ENCODE measurements at regions not wholly inside any gene's neighbourhood (a gene's known extent, or its start where the extent isn't known, plus 50 kb on each side); places are given as distances from the start of the nearest gene placed in this dataset.
"Not testable (repeated sequence)": the region's sequence is repeated elsewhere in the genome, so short reads cannot be mapped to it uniquely, and the experiment has no call there.

DNA sequence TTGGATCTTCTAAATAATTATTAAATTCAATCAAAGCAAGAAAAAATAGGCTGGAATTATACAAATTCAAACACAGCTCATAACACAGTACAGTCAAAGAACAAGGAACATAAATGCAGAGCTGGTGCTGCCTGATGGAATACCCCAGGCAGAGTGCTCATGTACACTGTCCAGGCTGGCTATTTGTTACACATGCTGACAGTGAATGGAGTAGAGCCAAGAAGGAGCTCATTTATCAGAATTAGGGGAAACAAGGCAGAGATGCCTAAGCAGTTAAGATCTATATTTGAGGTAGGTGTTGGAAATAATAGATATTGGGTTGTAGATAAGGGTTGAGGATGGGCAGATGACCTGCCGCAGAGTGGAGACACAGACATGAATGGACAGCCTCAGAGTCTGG lies 788.2 kb upstream of the ARPP21 start:
- DNase-seq = no peak

DNA sequence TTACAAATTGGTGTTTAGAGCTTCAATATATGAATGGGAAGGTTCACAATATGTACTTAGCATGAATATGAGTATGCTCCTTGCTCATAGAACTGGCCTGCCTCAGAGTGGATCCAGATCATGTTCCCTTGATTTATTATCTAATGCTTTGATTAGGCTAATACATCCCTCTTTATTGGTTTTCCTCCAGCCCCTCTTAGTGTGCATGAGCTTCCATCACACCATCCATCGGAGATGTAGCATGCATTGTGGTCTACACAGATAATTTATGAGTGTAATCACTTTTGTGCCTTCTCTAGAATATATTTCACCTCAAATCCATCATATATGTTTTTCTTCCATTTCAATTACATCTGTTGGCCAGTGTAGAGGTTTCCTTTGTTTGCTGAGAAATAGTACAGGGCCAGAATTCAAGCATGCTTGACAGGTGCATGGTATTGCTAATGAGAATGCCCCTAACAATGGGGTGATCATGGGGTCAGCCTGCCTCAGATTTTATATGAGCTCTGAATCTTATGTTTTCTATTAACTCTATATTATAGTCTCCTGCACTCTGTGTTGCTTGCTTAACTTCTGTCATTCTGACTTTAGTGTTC lies 786.4 kb upstream of the ARPP21 start:
- no peak for DNase-seq

DNA sequence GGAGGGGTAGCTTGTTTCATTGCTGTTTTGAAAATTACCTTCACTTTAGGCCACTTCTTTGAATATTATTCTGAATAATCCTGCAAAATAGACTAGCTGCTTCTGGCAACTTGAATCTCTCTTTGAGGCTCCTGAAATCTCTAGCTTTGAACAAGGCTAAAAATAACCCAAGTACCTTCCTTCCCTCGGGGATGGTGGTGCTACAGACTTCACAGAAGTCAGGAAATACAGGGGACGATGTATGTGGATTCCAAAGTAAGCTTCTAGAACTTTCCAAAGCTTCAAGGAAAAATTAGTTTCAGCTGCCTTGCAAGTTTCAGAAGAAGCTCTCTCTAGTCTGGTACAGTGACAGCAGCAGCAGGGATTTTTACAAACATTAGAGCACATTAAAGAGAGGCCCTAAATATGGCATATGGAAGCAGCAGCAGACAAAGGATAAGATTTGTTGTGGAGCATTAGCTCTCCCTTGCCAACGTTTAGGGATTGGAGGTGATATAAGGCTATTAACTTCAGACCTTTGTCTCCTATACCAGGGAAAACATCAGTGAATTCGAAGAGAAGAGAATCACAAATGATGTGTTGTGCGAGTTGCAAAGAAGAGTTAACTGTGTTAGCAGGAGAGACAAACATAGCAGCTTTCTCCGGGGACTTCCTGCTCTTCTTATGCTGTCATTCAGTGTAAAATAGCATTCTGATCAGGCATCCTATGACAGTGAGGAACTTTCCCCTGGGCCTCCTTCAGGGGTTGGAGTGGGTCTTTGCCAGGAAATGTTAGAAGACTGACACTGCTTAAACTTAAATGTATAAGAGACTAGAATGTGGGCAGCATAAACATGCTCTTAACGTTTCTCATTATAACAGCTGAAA lies 783.0 kb upstream of the ARPP21 start:
- no peak for DNase-seq

DNA sequence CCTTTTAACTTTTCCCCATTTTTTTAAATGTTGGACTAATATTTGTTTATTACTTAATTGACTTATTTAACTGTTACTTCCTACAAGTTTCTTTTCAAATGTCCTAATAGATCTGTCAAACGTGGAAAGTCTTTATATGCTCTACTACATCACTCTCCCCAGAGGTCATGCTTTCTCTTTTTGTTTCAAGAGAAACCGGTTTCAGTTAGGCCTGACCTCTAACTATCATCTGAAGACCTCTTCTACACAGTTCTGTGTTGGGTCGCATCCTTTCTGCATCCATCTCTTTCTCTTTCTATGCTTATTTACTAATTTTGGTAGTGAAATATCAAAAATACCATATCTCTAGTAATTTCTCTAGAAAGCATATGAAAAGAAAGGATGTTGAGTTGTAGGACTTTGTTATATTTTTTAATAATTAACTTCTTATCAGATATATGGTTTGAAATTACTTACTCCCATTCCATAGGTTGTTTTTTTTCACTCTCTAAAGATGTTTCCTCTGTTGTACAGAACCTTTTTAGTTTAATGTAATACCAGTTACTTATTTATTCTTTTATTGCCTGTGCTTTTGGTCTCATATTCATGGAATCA lies 781.2 kb upstream of the ARPP21 start:
- no peak for DNase-seq

DNA sequence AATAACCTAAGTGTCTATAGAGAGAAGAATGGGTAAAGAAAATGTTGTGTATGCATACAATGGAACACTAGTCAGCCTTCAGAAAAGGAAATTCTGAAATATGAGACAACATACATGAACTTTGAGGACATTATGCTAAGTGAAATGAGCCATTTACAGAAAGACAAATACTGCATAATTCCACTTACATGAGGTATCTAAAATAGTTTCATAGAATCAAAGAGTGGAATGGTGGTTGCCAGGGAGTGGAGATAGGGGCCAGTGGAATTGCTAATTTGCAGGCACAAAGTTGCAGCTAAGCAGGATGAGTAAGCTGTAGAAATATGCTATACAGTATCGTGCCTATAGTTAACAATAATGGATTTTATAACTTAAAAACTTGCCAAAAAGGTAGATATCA lies 779.6 kb upstream of the ARPP21 start:
- DNase-seq = no peak

DNA sequence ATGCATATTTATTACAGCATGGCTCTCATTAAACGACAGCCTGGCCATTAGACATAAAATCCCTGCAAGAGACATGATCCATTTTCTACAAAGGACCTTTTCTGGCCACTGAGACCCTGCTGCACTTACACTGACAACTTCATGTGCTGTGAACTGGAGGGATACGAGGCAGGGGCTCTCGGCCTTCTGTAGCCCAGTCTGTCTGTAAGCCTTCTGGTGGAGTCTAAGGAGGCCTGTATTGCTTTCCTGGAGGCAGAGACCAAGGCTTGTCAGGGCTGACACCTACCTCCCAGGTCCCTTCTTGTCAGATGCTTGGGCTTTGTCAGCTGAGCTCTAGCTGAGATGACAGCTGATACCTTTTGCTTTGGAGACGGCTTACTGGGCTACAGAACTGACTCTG lies 776.9 kb upstream of the ARPP21 start:
- no peak for DNase-seq

DNA sequence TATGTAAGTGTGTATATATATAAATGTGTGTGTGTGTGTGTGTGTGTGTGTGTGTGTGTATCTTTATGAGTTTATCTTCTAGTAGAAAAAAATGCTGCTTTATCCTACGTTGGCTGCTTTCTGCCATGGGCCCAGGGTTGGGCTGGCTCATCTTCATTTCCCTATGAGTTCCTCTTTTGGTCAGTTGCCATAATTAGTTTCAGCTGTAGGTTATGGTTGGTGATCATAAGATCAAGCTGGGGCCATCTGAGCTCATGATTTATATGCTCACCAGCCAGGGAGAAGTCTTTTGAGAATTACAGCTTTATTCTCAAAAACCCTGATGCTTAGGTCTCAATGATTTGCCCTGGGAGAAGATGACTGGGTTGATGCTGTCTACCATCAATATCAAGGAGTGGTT lies 775.8 kb upstream of the ARPP21 start:
- no peak for DNase-seq

DNA sequence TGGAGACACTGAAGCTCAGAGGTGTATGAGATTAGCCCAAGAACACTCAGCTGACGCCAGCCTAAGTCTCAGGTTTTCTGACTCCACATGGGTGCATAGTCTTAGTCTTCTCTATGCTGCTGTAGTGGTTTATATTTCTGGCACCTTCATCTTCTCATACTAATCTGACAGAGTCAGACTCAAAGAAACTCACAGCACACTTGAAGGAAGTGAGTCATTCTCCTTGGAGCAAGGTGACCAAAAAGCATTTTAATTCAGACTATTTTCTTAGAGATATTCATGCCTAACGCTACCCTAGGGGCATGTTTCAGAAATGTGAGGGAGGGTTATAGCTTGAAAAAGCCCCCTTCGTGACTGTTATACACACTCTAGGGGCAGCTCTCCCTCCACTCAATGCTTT lies 775.3 kb upstream of the ARPP21 start:
- DNase-seq = no peak

DNA sequence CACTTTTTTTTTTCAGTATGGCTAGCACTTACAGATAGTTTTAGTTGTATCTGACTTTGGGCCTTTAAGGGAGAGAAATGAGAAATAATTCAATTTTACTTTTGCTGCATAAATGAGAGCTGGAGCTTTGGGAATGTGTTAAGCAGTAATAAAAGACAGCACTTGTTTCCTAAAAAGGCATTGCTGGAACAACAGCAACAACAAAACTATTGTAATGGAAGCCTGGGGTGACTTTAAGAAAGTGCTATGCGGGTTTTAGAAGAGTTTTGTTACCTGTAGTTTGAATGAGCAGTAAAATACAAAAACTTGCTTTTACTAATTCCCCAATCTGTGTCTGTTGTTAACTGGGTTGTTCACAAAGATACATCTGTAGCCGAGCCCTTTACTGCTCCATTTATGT lies 774.0 kb upstream of the ARPP21 start:
- DNase-seq = no peak

DNA sequence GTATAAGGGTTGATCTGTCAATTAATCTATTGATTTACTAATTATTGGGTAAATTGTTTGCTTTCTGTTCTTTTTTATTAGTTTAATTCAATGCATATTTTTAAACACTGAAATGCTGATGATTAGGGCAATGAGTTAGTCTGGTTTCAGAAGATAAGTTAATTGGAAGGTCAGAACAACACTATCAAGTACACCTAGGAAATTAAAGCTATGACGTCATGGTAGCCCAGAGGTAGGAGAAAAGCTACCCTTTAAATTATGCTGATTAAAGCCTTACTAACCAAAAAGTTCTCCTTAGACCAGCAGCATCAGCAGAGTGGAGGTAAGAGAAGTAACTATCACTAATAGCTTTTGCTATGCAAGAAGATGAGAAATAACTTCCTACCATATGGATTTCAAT lies 770.4 kb upstream of the ARPP21 start:
- no peak for DNase-seq

DNA sequence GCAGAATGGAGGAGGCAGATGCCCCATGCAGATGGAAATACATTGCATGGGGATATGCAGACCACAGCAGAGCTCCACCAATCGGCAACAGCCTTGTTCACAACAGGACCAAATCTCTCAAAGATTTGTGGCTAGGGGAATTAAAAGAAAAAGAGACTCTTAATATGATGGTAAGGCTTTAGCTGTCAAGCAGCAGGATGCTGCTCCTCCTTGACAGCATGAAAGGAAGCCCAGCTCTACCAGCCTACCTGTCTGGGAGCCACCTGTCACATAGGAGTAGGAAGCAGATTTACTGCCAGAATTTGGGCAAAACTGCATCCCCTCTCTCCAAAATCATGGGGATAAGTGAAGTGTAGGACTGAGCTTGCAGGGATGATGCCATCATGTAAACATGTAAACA lies 769.6 kb upstream of the ARPP21 start:
- no peak for DNase-seq

DNA sequence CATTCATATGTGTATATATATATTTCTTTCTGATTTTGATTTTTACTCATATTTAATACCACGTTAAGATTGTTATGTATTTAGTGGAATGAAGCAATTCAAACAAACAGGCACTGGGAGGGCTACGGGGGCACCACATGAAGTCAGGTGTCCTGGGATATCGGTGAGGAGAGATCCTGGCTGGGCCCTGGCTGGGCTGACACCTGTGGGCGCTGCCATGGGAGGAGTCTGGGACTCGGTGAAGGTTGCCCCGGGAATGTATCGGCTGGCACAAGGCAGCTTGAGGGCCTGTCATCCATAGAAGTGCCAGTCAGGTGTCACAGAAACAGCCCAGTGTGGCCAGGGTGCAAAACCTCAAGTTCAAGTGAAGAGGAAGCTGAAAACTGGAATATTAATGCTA lies 766.9 kb upstream of the ARPP21 start:
- no peak for DNase-seq

DNA sequence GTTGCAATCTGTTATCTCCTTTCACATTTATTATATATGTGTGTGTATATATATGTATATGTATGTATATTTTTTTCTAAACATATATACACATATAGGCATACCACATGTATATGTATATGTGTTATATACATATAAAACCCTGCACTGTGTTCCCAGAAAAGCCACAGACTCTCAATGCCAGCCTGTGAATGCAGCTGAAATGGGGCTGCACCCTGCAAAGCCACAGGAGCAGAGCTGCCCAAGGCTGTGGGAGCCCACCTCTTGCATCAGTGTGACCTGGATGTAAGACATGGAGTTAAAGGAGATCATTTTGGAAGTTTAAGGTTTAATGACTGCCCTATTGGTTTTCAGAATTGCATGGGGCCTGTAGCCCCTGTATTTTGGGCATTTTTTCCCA lies 762.3 kb upstream of the ARPP21 start:
- no peak for DNase-seq

DNA sequence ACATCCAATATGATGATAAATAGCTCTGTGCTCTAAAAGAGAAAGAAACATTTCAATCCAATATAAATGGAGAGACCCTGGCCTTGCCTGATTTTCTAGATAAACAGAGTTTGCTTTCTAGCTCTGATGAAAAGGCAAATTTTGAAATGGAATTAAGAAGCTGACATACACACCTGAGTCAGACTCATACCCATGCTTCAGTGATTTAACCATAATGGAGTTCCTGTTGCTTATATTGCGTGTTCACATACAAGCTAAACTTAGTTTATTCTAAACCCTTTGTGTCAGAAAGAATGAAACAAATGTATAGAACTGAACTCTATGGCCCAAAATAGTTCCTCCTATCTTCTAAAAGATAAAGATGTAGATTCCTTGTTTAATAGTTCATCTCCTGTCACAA lies 760.8 kb upstream of the ARPP21 start:
- no peak for DNase-seq

DNA sequence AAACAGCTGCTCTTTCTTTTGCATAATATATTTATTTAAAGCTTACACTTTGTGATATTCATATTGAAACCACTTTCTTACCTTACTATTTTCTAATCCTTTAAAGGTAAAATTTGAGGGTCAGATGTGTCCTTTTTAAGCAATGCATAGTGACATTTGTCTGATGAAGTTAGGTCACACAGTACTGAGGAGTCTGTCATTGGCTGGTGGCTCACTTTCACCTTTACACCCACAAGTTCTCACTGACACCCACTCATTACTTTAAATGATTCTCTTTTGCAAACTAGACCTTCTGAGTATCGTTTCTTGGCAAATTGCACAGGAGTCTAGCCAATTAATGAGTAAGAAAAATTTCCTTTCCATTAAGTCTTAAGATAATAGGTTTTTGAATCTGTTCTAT lies 758.3 kb upstream of the ARPP21 start:
- DNase-seq = no peak

DNA sequence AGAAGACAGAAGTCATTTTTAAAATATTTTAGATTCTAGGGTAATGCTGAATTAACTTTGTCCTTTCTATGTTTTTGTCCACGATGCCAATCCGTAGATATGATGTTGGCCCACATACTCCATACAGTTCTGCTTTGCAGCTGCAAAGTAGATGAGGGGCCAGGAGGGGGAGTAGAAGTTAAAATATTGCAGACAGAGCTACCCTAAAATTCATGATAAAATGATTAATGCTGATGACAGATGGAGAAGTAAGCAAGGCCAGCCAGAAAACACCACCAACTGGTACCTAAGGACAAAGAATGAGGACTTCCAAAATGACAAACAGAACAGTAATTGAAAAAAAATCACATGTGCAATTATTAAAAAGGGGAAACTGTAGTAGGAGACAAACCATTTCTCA lies 756.6 kb upstream of the ARPP21 start:
- DNase-seq = no peak

DNA sequence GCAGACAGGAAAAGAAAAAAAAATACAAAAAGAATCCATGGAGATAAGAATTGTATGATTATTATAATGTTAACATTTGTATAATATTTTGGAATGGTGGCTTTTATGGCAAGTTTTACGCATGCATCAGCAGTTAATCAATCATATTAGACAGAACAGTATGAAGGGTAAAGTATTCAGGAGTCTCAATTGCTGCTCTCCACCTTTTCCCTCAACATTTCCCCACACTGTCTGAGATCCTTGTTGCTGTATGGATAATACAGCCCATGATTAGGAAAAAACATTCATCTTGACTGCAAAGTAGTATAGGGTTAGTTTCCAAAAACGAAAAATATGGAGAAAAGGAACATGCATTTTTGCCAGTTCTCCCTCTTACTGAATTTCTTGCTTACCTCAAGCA lies 755.3 kb upstream of the ARPP21 start:
- no peak for DNase-seq

DNA sequence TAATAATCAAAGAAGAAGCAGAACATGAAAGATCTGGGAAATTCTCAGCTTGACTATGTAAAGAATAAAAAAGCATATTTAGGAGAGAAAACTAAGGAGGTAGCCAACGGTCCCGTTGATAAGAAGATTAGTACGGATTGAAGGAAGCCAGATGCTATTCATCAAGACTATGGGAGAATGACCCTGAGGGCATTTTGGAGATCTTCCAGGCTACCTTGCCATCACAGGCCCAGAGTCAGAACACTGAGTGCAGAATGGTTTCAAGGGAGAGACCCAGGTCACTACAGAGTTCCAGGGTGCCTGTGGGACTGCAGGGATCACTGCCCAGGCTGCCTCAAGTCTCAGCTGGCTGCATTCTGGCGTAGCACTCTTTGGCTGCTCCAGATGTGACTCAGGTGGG lies 752.9 kb upstream of the ARPP21 start:
- DNase-seq = no peak

DNA sequence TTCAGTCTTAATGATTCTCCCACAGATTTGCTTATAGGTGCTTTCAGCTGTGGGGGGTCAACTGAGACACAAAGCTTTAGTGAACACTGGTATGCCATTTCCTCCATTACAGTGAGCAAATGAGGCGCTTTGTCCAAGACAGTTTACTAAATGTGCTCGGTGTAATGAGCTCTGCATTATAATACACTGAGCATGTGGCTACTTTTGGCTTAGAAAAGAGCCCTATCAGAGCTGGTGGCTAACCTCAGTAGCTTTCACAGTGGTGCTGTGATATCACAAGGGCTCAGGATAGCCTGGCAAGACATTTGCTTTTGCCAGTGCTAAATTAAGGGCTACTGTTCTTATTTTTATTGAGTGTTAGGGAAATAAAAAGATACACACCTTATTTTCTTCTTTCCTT lies 749.7 kb upstream of the ARPP21 start:
- no peak for DNase-seq

DNA sequence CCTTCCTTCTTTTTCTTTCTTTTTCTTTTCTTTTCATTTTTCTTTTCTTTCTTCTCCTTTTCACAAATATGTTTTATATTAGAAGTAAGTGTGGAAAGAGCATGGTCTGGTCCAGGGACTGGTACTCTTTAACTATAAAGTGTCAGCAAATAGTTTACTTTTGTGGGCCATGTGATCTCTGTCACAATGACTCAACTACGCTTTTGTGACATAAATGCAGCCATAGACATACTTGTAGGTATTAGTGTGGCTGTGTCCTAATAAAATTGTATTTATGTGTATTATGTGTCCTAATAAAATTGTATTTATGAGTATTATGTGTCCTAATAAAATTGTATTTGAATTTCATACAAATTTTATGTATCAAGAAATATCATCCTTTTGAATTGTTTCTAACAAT lies 749.1 kb upstream of the ARPP21 start:
- no peak for DNase-seq

DNA sequence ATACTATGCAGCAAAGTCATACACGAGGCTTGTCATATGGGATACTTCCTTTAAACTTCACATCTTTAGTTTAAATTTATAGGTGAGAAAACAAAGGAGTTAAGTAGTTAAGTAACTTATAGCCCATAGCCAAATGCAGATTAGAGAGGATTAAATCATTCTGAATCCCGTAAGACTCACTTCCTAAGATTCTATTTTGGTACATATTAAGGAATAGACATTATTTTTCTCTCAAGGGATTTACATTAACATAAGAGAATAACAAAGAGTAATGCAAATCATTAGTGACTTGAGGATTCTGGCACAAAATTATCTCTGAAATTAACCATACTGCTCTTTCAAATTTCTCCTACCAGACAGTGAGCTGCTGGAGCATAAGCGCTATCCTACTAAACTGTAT lies 747.4 kb upstream of the ARPP21 start:
- no peak for DNase-seq

DNA sequence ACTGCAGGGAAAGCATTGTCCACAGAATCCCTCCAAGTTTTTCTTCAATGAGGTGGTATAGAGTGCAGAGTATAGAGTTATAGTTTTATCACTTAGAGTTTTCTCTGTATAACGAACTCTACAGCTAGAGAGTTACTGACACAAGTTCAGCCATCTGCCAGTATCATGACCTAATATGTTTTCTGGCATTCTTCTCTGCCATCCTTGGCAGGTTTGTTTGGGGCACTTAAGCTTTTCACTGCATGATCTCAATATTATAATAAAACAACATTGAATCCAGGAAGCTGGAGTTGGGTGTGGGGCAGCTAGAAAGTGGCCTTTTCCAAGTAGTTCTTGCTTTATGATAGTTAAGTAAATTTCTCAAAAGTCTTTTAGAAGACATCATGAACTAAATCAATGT lies 743.5 kb upstream of the ARPP21 start:
- DNase-seq = no peak

DNA sequence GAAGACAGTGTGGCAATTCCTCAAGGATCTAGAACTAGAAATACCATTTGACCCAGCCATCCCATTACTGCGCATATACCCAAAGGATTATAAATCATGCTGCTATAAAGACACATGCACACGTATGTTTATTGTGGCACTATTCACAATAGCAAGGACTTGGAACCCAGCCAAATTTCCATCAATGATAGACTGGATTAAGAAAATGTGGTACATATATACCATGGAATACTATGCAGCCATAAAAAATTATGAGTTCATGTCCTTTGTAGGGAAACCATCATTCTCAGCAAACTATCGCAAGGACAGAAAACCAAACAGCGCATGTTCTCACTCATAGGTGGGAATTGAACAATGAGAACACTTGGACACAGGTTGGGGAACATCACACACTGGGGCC lies 729.6 kb upstream of the ARPP21 start:
- DNase-seq = not testable (repeated sequence)

DNA sequence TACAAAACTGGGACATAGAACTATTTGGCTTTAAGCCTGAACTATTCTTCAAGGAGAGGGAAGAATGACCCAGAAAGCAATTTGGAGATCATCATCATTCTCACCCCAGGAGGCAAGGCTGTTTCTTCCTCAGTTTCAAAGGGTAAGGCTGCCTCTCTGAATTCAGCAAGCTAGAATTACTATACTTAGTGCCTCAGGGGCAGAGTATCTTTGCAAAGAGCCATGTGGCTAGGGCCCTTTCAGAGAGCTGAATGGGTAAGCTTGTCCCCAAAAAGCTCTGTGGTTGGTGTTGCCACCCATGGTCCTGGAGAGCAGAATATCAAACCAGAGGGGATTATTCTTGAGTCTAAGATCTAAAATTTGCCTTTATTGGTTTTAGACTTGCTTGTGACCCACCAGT lies 720.3 kb upstream of the ARPP21 start:
- DNase-seq = no peak

DNA sequence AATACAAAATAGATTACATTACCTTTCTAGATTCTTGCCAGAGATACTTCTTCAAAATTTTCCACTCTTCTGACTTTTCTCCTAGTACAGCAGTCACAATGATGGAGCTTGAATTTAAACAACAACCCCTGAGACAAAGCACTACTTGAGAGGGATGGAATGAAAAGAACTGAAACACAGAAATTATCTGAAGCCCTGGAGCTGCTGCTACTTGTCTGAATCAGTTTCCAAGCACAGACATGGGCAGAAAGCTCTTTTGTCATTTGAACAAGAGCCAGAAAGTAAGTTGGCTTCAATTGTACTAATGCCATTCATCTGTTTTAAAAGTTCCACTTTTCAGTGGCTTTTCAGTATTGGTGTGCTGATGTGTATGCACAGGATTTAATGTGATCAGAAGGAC lies 718.5 kb upstream of the ARPP21 start:
- no peak for DNase-seq
